Activated naive CD8-positive, alpha-beta T cell treated with anti-CD3 and anti-CD28 coated beads for 36 hours (primary cell): ENCODE measurements at regions not wholly inside any gene's neighbourhood (a gene's known extent, or its start where the extent isn't known, plus 50 kb on each side); places are given as distances from the start of the nearest gene placed in this dataset.

ENCODE experiments used
- DNase-seq: peaks from one replicate; pipeline ENCODE4 v3.0.0; 2021
- H3K27ac Mint-ChIP-seq: one replicate; pipeline ENCODE4 v1.8.0; 2022; ENCODE audit warnings: mild to moderate bottlenecking, moderate library complexity, mixed read lengths
- H3K27me3 Mint-ChIP-seq: one replicate; pipeline ENCODE4 v1.8.0; 2022; ENCODE audit warnings: mild to moderate bottlenecking, mixed read lengths
- H3K36me3 Mint-ChIP-seq: one replicate; pipeline ENCODE4 v1.8.0; 2021; ENCODE audit warnings: mild to moderate bottlenecking, mixed read lengths
- H3K4me1 Mint-ChIP-seq: one replicate; pipeline ENCODE4 v1.8.0; 2021; ENCODE audit warnings: mixed read lengths
- H3K4me3 Mint-ChIP-seq: one replicate; pipeline ENCODE4 v1.8.0; 2022; ENCODE audit warnings: mild to moderate bottlenecking, moderate library complexity, mixed read lengths
- H3K9me3 Mint-ChIP-seq: one replicate; pipeline ENCODE4 v1.8.0; 2022; ENCODE audit warnings: mixed read lengths

DNA sequence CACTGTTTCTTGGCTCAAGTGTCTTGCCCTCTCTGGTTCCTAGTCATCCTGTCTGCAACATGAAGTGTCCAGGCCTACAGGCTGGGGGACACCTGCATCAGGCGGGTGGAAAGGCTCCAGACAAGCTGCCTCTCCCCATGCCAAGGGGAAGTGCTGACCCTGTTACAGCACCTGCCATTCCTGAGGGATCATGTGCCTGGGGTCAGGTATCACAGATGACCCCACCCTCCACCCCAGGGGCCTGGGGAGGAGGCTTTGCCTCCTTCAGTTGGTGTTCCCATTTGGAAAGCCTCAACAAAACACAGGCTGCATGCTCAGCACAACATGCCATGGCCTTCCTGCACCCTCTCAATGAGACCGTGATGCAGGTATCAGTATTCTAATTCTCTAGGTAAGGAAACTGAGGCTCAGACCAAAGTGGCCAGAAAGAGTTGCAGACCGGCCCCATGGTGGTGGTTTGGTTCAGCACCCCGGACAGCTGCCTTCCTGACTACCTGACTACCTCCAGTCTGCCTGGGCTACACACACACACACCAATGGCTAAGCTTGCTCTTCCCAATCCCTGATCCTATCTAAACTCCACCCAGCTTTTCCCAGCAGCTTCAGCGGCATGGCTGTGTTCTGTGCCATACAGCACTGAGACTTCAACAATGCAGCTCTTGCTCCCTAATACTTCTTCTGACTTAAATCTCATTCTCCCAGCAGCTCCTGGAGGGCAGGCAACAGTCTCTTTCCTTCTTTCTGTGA is 69.7 kb upstream of the LINGO1 start:
- H3K4me1 Mint-ChIP-seq: no peaks in the 10 kb centered on the region
- H3K27ac Mint-ChIP-seq: no peak overlapping the region
- H3K27me3 Mint-ChIP-seq: peaks cover 8% of the 10 kb centered on the region
- H3K4me3 Mint-ChIP-seq: no peak overlapping the region
- no peaks in the 10 kb centered on the region for H3K9me3 Mint-ChIP-seq
- DNase-seq: no peak
- H3K36me3 Mint-ChIP-seq: no peaks in the 10 kb centered on the region

GRCh38 chr15:77698481-77698880 is 65.8 kb upstream of the LINGO1 start:
- H3K27ac Mint-ChIP-seq: no peak overlapping the region

GRCh38 chr15:77697893-77698292 is 65.2 kb upstream of the LINGO1 start:
- no peak for DNase-seq
- H3K27ac Mint-ChIP-seq: no peak overlapping the region
- no peaks in the 10 kb centered on the region for H3K4me1 Mint-ChIP-seq
- no peak overlapping the region for H3K4me3 Mint-ChIP-seq
- H3K36me3 Mint-ChIP-seq: no peaks in the 10 kb centered on the region
- peaks cover 22% of the 10 kb centered on the region for H3K27me3 Mint-ChIP-seq
- no peaks in the 10 kb centered on the region for H3K9me3 Mint-ChIP-seq

More at GRCh38 chr15:77698481-77698880, 65.8 kb upstream of the LINGO1 start:
- Mint-ChIP-seq H3K36me3 (no peaks in the 10 kb centered on the region), H3K27me3 (peaks cover 18% of the 10 kb centered on the region), H3K4me1 (no peaks in the 10 kb centered on the region), H3K9me3 (no peaks in the 10 kb centered on the region), H3K4me3 (no peak overlapping the region)
- no peak for DNase-seq

DNA sequence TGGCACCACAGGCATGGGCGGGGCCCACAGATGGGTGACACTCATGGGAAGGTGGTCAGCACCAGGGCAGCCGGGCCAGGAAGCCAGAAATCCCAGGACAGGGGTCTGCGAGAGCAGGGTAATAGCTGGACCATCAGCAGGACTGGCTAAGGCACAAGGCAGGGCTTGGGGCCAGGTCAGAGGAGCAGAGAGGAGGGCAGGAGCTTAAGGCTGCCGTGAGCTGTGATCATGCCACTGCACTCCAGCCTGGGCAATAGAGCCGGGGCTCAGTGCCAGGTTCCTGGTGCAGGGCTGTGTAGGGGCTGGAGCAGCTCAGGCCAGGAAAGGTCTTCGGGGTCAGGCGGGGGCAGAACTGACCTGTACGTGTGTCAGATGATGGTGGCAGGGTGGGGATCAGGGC is 64.2 kb upstream of the LINGO1 start:
- Mint-ChIP-seq H3K9me3 (no peaks in the 10 kb centered on the region), H3K27ac (no peak overlapping the region), H3K27me3 (peaks cover 29% of the 10 kb centered on the region), H3K36me3 (no peaks in the 10 kb centered on the region), H3K4me1 (no peaks in the 10 kb centered on the region), H3K4me3 (no peak overlapping the region)
- DNase-seq: no peak

- Mint-ChIP-seq H3K27me3 (peaks cover 35% of the 10 kb centered on the region), H3K36me3 (no peaks in the 10 kb centered on the region), H3K27ac (no peak overlapping the region), H3K4me3 (no peak overlapping the region), H3K9me3 (no peaks in the 10 kb centered on the region), H3K4me1 (no peaks in the 10 kb centered on the region)
- no peak for DNase-seq
Measured at GRCh38 chr15:77695961-77696582, 63.4 kb upstream of the LINGO1 start.

GRCh38 chr15:77695548-77695947 is 62.8 kb upstream of the LINGO1 start:
- H3K4me3 Mint-ChIP-seq: no peak overlapping the region
- H3K27ac Mint-ChIP-seq: no peak overlapping the region
- peaks cover 38% of the 10 kb centered on the region for H3K27me3 Mint-ChIP-seq
- H3K4me1 Mint-ChIP-seq: no peaks in the 10 kb centered on the region
- H3K9me3 Mint-ChIP-seq: no peaks in the 10 kb centered on the region
- DNase-seq: no peak
- no peaks in the 10 kb centered on the region for H3K36me3 Mint-ChIP-seq

DNA sequence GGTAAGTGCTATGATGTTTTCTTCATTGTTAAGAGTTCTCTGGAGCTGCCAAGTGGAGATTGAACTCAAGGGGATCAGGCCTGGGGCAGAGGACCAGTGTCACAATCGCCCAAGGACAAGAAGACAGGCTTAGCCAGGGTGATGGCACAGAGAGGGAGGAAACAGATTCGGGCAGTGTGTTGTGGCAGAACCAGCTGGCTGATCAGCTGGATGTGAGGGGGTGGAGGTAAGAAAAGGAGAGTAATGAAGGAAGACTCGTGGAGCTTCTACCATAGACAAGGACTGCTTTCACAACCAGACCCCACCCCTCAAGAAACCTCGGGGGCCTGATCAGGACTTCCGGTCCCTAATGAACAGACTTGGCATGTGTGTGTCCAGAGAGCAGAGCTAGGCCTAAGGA is 60.9 kb upstream of the LINGO1 start:
- Mint-ChIP-seq H3K9me3 (no peaks in the 10 kb centered on the region), H3K27ac (no peak overlapping the region), H3K4me3 (no peak overlapping the region), H3K27me3 (peaks cover 42% of the 10 kb centered on the region), H3K4me1 (no peaks in the 10 kb centered on the region), H3K36me3 (no peaks in the 10 kb centered on the region)
- DNase-seq: no peak

DNA sequence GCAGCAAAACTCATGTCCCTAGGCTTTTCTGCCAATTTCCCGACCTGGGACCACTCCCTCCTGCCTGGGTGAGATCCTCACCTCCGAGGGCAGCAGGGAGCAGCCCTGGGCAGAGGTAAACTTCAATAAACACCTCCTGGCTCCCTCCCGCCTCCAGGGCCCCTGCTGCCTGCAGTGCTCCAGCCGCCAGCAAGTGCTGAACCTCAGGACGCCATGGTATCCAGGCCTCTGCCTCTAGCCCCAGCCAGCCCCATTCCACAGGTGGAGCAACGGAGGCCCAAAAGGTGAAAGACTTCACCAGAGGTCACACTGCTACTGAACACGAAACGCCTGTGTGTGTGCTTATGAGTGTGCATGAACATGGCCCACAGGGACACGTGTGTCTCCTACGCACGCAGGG is 59.9 kb upstream of the LINGO1 start:
- no peaks in the 10 kb centered on the region for H3K36me3 Mint-ChIP-seq
- H3K9me3 Mint-ChIP-seq: no peaks in the 10 kb centered on the region
- peaks cover 40% of the 10 kb centered on the region for H3K27me3 Mint-ChIP-seq

GRCh38 chr15:77691607-77692006 is 58.9 kb upstream of the LINGO1 start:
- peaks cover 37% of the 10 kb centered on the region for H3K27me3 Mint-ChIP-seq
- H3K9me3 Mint-ChIP-seq: no peaks in the 10 kb centered on the region
- no peak overlapping the region for H3K27ac Mint-ChIP-seq
- no peaks in the 10 kb centered on the region for H3K36me3 Mint-ChIP-seq
- DNase-seq: no peak
- no peaks in the 10 kb centered on the region for H3K4me1 Mint-ChIP-seq
- no peak overlapping the region for H3K4me3 Mint-ChIP-seq

More for the DNA sequence above, 59.9 kb upstream of the LINGO1 start:
- DNase-seq: no peak
- Mint-ChIP-seq H3K27ac (no peak overlapping the region), H3K4me3 (no peak overlapping the region), H3K4me1 (no peaks in the 10 kb centered on the region)

GRCh38 chr15:77689821-77690220 is 57.1 kb upstream of the LINGO1 start:
- H3K27ac Mint-ChIP-seq: no peak overlapping the region
- peaks cover 37% of the 10 kb centered on the region for H3K27me3 Mint-ChIP-seq
- no peak for DNase-seq
- H3K4me1 Mint-ChIP-seq: no peaks in the 10 kb centered on the region
- no peaks in the 10 kb centered on the region for H3K9me3 Mint-ChIP-seq
- H3K36me3 Mint-ChIP-seq: no peaks in the 10 kb centered on the region
- H3K4me3 Mint-ChIP-seq: no peak overlapping the region

DNA sequence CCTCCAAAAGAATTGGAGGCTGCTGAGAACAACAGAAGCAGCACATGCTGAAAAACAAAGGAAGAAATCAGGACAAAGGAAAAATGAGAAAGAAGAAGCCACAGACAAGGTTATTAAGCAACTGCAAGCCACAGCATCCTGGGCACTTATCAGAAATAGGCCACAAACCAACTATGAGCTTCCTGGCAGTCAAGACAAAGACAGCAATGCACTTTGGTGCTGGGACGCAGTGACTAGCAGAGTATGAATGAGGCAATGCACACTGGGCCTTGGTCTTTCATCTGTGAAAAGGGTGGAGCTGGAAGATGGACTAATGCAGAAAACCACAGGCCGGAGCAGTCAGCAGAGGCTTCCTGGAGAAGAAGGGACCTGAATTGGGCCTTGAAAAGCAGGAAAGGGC is 56.0 kb upstream of the LINGO1 start:
- no peak overlapping the region for H3K27ac Mint-ChIP-seq
- DNase-seq: no peak

GRCh38 chr15:77688266-77688665 is 55.6 kb upstream of the LINGO1 start:
- H3K4me3 Mint-ChIP-seq: no peak overlapping the region
- H3K27me3 Mint-ChIP-seq: peaks cover 22% of the 10 kb centered on the region
- H3K36me3 Mint-ChIP-seq: no peaks in the 10 kb centered on the region
- DNase-seq: no peak
- H3K4me1 Mint-ChIP-seq: no peaks in the 10 kb centered on the region
- H3K27ac Mint-ChIP-seq: no peak overlapping the region
- no peaks in the 10 kb centered on the region for H3K9me3 Mint-ChIP-seq

More for the DNA sequence above, 56.0 kb upstream of the LINGO1 start:
- Mint-ChIP-seq H3K9me3 (no peaks in the 10 kb centered on the region), H3K27me3 (peaks cover 26% of the 10 kb centered on the region), H3K4me3 (no peak overlapping the region), H3K4me1 (no peaks in the 10 kb centered on the region), H3K36me3 (no peaks in the 10 kb centered on the region)

GRCh38 chr15:77685082-77685815 is 52.5 kb upstream of the LINGO1 start:
- no peak for DNase-seq

DNA sequence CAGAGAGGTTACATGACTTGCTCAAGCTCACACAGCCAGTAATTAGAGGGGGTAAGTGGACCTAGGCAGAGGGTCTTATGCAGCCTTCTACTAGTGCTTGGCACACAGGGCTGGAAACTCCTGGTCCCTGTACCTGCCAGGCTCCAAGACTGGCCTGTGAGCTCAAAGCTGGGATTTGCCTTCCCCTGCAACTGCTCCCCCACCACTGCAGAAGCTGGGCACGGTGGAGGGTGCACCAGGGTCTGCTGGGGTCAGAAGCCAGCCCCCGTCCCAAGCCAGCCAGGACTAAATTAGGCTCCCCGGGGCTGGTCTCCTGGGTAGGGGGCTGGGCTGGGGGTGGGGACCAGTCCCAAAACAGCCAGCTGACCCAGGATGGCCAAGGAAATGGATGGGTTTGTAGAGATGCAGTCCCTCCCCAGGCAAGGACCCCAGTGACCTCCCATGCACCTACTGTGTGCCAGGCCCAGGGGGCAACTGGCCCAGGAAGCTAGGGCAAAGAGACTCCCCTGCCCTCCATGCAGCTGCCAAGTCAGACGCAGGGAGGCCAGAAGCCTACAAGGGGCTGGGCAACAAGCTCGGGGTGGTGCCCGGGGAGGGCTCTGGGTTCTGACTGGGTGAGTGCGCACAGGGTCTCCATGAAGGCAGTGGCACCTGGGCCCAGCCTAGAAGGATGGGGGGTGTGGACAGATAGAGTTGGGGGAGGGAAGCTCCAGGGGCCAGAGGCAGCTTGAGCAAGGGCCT is 51.8 kb upstream of the LINGO1 start:
- Mint-ChIP-seq H3K36me3 (no peaks in the 10 kb centered on the region), H3K27me3 (peaks cover 21% of the 10 kb centered on the region), H3K4me1 (no peaks in the 10 kb centered on the region), H3K9me3 (no peaks in the 10 kb centered on the region), H3K4me3 (no peak overlapping the region), H3K27ac (no peak overlapping the region)
- no peak for DNase-seq

More at GRCh38 chr15:77685082-77685815, 52.5 kb upstream of the LINGO1 start:
- Mint-ChIP-seq H3K4me1 (no peaks in the 10 kb centered on the region), H3K36me3 (no peaks in the 10 kb centered on the region), H3K27ac (no peak overlapping the region), H3K9me3 (no peaks in the 10 kb centered on the region), H3K4me3 (no peak overlapping the region), H3K27me3 (peaks cover 21% of the 10 kb centered on the region)

- Mint-ChIP-seq H3K27me3 (peaks cover 22% of the 10 kb centered on the region), H3K36me3 (no peaks in the 10 kb centered on the region), H3K4me3 (no peak overlapping the region), H3K9me3 (no peaks in the 10 kb centered on the region), H3K4me1 (no peaks in the 10 kb centered on the region), H3K27ac (no peak overlapping the region)
- DNase-seq: no peak
Measured at GRCh38 chr15:77682564-77682963, 49.9 kb upstream of the LINGO1 start.
